WTC11 (cell line): ENCODE measurements at regions not wholly inside any gene's neighbourhood (a gene's known extent, or its start where the extent isn't known, plus 50 kb on each side); places are given as distances from the start of the nearest gene placed in this dataset.

Experiments used
- ATAC-seq: fragments of 200-7000 bp; cut with Tn5 transposase; 2 replicates; pipeline ENCODE4 v1.10.0; 2021; ENCODE audit warnings: mild to moderate bottlenecking, moderate library complexity
- CTCF ChIA-PET: fragments of 300-600 bp; sonication (Branson Sonifier 250); formaldehyde crosslinking; loops from one replicate; lab custom pipeline; 2021; ENCODE audit warnings: antibody characterized with exemption; lab: Charles Lee
- POLR2A ChIA-PET: fragments of 350-600 bp; sonication (Branson Sonifier 250); formaldehyde crosslinking; loops from one replicate; lab custom pipeline; 2021; ENCODE audit warnings: antibody characterized with exemption; lab: Charles Lee
- DNase-seq: peaks from one replicate; pipeline ENCODE4 v3.0.0; 2021; ENCODE audit warnings: low spot score
- H3K27ac Mint-ChIP-seq: 2 replicates; pipeline ENCODE4 v1.8.0; 2021; ENCODE audit warnings: mixed read lengths
- H3K27me3 Mint-ChIP-seq: 2 replicates; pipeline ENCODE4 v1.8.0; 2021; ENCODE audit warnings: low read depth, mild to moderate bottlenecking, moderate library complexity, mixed read lengths
- H3K36me3 Mint-ChIP-seq: 2 replicates; pipeline ENCODE4 v1.8.0; 2021; ENCODE audit warnings: mixed read lengths
- H3K4me1 Mint-ChIP-seq: 2 replicates; pipeline ENCODE4 v1.8.0; 2022; ENCODE audit warnings: mixed read lengths
- H3K4me3 Mint-ChIP-seq: 2 replicates; pipeline ENCODE4 v1.8.0; 2021; ENCODE audit warnings: mild to moderate bottlenecking, moderate library complexity, mixed read lengths
- H3K9me3 Mint-ChIP-seq: 2 replicates; pipeline ENCODE4 v1.8.0; 2021; ENCODE audit warnings: mixed read lengths
- CREB1 ChIP-seq: sonication (generic); formaldehyde crosslinking; IDR thresholded peaks from 2 replicates; pipeline ENCODE4 v1.8.0; 2023; ENCODE audit warnings: mild to moderate bottlenecking, missing genetic modification reagents
- CTCF ChIP-seq: fragments of 200-600 bp; IDR thresholded peaks from 2 replicates; pipeline ENCODE4 v1.8.0; 2022; ENCODE audit warnings: antibody characterized with exemption
- E2F4 ChIP-seq: sonication (generic); formaldehyde crosslinking; IDR thresholded peaks from 2 replicates; pipeline ENCODE4 v1.8.1; 2022; ENCODE audit warnings: low read depth, mild to moderate bottlenecking, moderate library complexity, missing genetic modification reagents, borderline replicate concordance
- ELF4 ChIP-seq: sonication (generic); formaldehyde crosslinking; IDR thresholded peaks from 2 replicates; pipeline ENCODE4 v1.8.1; 2022; ENCODE audit warnings: low read depth, mild to moderate bottlenecking, moderate library complexity, missing genetic modification reagents
- ESRRA ChIP-seq: sonication (generic); formaldehyde crosslinking; IDR thresholded peaks from 2 replicates; pipeline ENCODE4 v1.8.1; 2022; ENCODE audit warnings: mild to moderate bottlenecking, missing genetic modification reagents, borderline replicate concordance
- MYBL2 ChIP-seq: sonication (generic); formaldehyde crosslinking; IDR thresholded peaks from 2 replicates; pipeline ENCODE4 v1.8.1; 2023; ENCODE audit warnings: mild to moderate bottlenecking, moderate library complexity, missing genetic modification reagents
- NFATC4 ChIP-seq: fragments of 250-450 bp; sonication (Bioruptor Pico); IDR thresholded peaks from 2 replicates; pipeline ENCODE4 v1.9.0; 2021; ENCODE audit warnings: mild to moderate bottlenecking
- NFE2L1 ChIP-seq: sonication (generic); formaldehyde crosslinking; IDR thresholded peaks from 2 replicates; pipeline ENCODE4 v1.8.1; 2023; ENCODE audit warnings: missing genetic modification reagents
- NR1H2 ChIP-seq: sonication (generic); formaldehyde crosslinking; IDR thresholded peaks from 2 replicates; pipeline ENCODE4 v1.9.0; 2021; ENCODE audit warnings: mild to moderate bottlenecking, moderate library complexity, missing genetic modification reagents
- RELA ChIP-seq: sonication (generic); formaldehyde crosslinking; IDR thresholded peaks from 2 replicates; pipeline ENCODE4 v1.8.1; 2022; ENCODE audit warnings: missing genetic modification reagents, mild to moderate bottlenecking, borderline replicate concordance
- SMAD3 ChIP-seq: sonication (generic); formaldehyde crosslinking; IDR thresholded peaks from 2 replicates; pipeline ENCODE4 v1.8.0; 2022; ENCODE audit warnings: missing genetic modification reagents, mild to moderate bottlenecking, borderline replicate concordance
- TCF7 ChIP-seq: sonication (generic); formaldehyde crosslinking; IDR thresholded peaks from 2 replicates; pipeline ENCODE4 v1.8.0; 2022; ENCODE audit warnings: mild to moderate bottlenecking, low read depth, missing genetic modification reagents, moderate library complexity
- ZBTB43 ChIP-seq: sonication (generic); formaldehyde crosslinking; IDR thresholded peaks from 2 replicates; pipeline ENCODE4 v1.8.1; 2023; ENCODE audit warnings: mild to moderate bottlenecking, missing genetic modification reagents
- ZMAT4 ChIP-seq: fragments of 250-450 bp; sonication (Bioruptor Pico); IDR thresholded peaks from 2 replicates; pipeline ENCODE4 v1.9.0; 2021; ENCODE audit warnings: mild to moderate bottlenecking
- ZNF121 ChIP-seq: sonication (generic); formaldehyde crosslinking; IDR thresholded peaks from 2 replicates; pipeline ENCODE4 v1.8.0; 2023; ENCODE audit warnings: missing genetic modification reagents
- ZNF219 ChIP-seq: sonication (generic); formaldehyde crosslinking; IDR thresholded peaks from 2 replicates; pipeline ENCODE4 v1.8.0; 2023; ENCODE audit warnings: missing genetic modification reagents, mild to moderate bottlenecking, borderline replicate concordance
- ZNF423 ChIP-seq: fragments of 250-450 bp; sonication (Bioruptor Pico); IDR thresholded peaks from 2 replicates; pipeline ENCODE4 v2.1.2; 2022; ENCODE audit warnings: mild to moderate bottlenecking, moderate library complexity
- TF ChIP-seq, protein P1 (sequence below): sonication (generic); formaldehyde crosslinking; IDR thresholded peaks from 2 replicates; pipeline ENCODE4 v1.8.0; 2023; ENCODE audit warnings: missing genetic modification reagents, mild to moderate bottlenecking, borderline replicate concordance
- TF ChIP-seq, protein P2 (sequence below): sonication (generic); formaldehyde crosslinking; IDR thresholded peaks from 2 replicates; pipeline ENCODE4 v1.8.1; 2022; ENCODE audit warnings: low read depth, missing genetic modification reagents, borderline replicate concordance
- TF ChIP-seq, protein P3 (sequence below): fragments of 250-450 bp; sonication (Bioruptor Pico); IDR thresholded peaks from 2 replicates; pipeline ENCODE4 v1.8.0; 2021; ENCODE audit warnings: mild to moderate bottlenecking

- TF ChIP-seq, protein P1, sequence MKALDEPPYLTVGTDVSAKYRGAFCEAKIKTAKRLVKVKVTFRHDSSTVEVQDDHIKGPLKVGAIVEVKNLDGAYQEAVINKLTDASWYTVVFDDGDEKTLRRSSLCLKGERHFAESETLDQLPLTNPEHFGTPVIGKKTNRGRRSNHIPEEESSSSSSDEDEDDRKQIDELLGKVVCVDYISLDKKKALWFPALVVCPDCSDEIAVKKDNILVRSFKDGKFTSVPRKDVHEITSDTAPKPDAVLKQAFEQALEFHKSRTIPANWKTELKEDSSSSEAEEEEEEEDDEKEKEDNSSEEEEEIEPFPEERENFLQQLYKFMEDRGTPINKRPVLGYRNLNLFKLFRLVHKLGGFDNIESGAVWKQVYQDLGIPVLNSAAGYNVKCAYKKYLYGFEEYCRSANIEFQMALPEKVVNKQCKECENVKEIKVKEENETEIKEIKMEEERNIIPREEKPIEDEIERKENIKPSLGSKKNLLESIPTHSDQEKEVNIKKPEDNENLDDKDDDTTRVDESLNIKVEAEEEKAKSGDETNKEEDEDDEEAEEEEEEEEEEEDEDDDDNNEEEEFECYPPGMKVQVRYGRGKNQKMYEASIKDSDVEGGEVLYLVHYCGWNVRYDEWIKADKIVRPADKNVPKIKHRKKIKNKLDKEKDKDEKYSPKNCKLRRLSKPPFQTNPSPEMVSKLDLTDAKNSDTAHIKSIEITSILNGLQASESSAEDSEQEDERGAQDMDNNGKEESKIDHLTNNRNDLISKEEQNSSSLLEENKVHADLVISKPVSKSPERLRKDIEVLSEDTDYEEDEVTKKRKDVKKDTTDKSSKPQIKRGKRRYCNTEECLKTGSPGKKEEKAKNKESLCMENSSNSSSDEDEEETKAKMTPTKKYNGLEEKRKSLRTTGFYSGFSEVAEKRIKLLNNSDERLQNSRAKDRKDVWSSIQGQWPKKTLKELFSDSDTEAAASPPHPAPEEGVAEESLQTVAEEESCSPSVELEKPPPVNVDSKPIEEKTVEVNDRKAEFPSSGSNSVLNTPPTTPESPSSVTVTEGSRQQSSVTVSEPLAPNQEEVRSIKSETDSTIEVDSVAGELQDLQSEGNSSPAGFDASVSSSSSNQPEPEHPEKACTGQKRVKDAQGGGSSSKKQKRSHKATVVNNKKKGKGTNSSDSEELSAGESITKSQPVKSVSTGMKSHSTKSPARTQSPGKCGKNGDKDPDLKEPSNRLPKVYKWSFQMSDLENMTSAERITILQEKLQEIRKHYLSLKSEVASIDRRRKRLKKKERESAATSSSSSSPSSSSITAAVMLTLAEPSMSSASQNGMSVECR = no peak
- TF ChIP-seq ELF4 (CRISPR knock-in tag) = no peak
- no peak for TF ChIP-seq TCF7 (CRISPR knock-in tag)
- TF ChIP-seq, all 79 proteins: peak for 0
Measured at GRCh38 chr12:70154087-70154638, 89.1 kb upstream of the CNOT2 start (continued).

DNA sequence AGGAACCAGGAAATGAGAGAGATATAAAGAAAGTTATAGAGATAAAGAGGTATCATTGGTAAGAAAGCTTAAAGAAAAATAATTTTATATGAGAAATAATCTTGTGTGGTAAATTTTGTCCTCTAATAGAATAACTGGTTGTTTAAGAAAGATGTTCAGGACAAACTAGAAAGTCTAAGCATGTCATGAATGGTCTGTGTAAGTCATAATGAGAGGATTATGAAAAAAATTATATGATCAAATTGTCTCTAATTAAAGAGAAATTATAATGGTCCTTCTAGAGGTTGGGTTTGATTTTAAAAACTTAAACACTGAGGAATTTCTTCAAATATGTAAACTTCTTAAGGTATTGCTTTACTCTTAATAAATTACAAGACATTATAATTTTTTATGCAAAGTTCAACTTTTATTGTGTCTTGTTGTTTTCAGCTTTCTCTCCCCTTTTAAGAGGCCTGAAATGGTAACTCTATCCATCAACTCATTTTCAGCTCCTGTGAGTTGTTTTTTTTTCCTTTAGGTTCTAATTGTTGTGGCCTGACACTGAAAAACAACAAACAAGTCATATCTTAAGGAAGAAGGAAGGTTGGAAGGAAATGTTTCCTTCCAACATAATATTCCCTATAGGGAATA lies 88.2 kb upstream of the CNOT2 start:
- peaks cover 75% of the 10 kb centered on the region for H3K36me3 Mint-ChIP-seq
- DNase-seq = no peak

More for the DNA sequence above, 88.2 kb upstream of the CNOT2 start:
- Mint-ChIP-seq H3K27me3 (no peaks in the 10 kb centered on the region; the same call in 1 of the 2 replicates), H3K4me1 (no peaks in the 10 kb centered on the region), H3K9me3 (peaks cover 83% of the 10 kb centered on the region), H3K4me3 (no peak overlapping the region), H3K27ac (no peak overlapping the region)
- CTCF ChIA-PET = no interaction called here
- no peak for ATAC-seq
- POLR2A ChIA-PET = no interaction called here
- TF ChIP-seq, protein P2, sequence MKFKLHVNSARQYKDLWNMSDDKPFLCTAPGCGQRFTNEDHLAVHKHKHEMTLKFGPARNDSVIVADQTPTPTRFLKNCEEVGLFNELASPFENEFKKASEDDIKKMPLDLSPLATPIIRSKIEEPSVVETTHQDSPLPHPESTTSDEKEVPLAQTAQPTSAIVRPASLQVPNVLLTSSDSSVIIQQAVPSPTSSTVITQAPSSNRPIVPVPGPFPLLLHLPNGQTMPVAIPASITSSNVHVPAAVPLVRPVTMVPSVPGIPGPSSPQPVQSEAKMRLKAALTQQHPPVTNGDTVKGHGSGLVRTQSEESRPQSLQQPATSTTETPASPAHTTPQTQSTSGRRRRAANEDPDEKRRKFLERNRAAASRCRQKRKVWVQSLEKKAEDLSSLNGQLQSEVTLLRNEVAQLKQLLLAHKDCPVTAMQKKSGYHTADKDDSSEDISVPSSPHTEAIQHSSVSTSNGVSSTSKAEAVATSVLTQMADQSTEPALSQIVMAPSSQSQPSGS (CRISPR knock-in tag) = no peak
- TF ChIP-seq, protein P3, sequence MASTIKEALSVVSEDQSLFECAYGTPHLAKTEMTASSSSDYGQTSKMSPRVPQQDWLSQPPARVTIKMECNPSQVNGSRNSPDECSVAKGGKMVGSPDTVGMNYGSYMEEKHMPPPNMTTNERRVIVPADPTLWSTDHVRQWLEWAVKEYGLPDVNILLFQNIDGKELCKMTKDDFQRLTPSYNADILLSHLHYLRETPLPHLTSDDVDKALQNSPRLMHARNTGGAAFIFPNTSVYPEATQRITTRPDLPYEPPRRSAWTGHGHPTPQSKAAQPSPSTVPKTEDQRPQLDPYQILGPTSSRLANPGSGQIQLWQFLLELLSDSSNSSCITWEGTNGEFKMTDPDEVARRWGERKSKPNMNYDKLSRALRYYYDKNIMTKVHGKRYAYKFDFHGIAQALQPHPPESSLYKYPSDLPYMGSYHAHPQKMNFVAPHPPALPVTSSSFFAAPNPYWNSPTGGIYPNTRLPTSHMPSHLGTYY = no peak
- TF ChIP-seq ZBTB43 (CRISPR knock-in tag) (no peak), MYBL2 (CRISPR knock-in tag) (no peak), E2F4 (CRISPR knock-in tag) (no peak), NFATC4 (no peak), NFE2L1 (CRISPR knock-in tag) (no peak), ELF4 (CRISPR knock-in tag) (no peak), SMAD3 (no peak), ZNF219 (no peak), ZNF121 (no peak), TCF7 (CRISPR knock-in tag) (no peak), ESRRA (no peak), CTCF (no peak), RELA (CRISPR knock-in tag) (no peak), NR1H2 (CRISPR knock-in tag) (no peak), ZMAT4 (CRISPR knock-in tag) (no peak), CREB1 (CRISPR knock-in tag) (no peak), ZNF423 (CRISPR knock-in tag) (no peak)
